ENCODE measurements at regions not wholly inside any gene's neighbourhood (a gene's known extent, or its start where the extent isn't known, plus 50 kb on each side); places are given as distances from the start of the nearest gene placed in this dataset.

GRCh38 chr20:53801609-53802370 is 208.2 kb upstream of the ZNF217 start:
- no peak overlapping the region for H3K27ac ChIP-seq
- no peak overlapping the region for H3K4me2 ChIP-seq (ENCODE audit: unreplicated experiment)
- DNase-seq: no peak
- TF ChIP-seq EZH2 (IDR thresholded peaks at IDR 0.05; ENCODE audit: insufficient read depth, poor library complexity, severe bottlenecking): no peak
- TF ChIP-seq EZH2phosphoT487 (IDR thresholded peaks at IDR 0.05; ENCODE audit: insufficient read depth, low read depth): no peak
- H3K9me3 ChIP-seq (ENCODE audit: low read depth): no peaks in the 10 kb centered on the region
- H3K27me3 ChIP-seq (replicated peaks; ENCODE audit: insufficient read depth): no peaks in the 10 kb centered on the region
- H3F3A ChIP-seq (ENCODE audit: insufficient read depth): peaks cover 10% of the 10 kb centered on the region
- H3K4me3 ChIP-seq: no peak overlapping the region
- WGBS, 2 experiments (ENCODE audit: low coverage in 1 of 2, low lambda C conversion rate in 2 of 2, missing lambda C conversion rate in 2 of 2): 87 to 88% methylated on average over 16 to 17 of the region's 17 CpGs
- no peaks in the 10 kb centered on the region for H3K79me2 ChIP-seq (ENCODE audit: insufficient read depth)
- no peaks in the 10 kb centered on the region for H3K9me2 ChIP-seq (ENCODE audit: insufficient read depth)
- H3K9ac ChIP-seq: no peak overlapping the region
- no peaks in the 10 kb centered on the region for H4K20me1 ChIP-seq (ENCODE audit: insufficient read depth)
- no peak overlapping the region for H2AFZ ChIP-seq
- in situ Hi-C loops (cut with MboI): no loop called here
- peaks cover 16% of the 10 kb centered on the region for H3K4me1 ChIP-seq (ENCODE audit: insufficient read depth)
- H3K36me3 ChIP-seq (ENCODE audit: low read depth): no peaks in the 10 kb centered on the region

- Histone ChIP-seq H3K36me3 (ENCODE audit: low read depth) (no peaks in the 10 kb centered on the region), H3K27ac (no peak overlapping the region), H3K79me2 (ENCODE audit: insufficient read depth) (no peaks in the 10 kb centered on the region), H2AFZ (no peak overlapping the region), H3K4me3 (no peak overlapping the region), H3K9me2 (ENCODE audit: insufficient read depth) (no peaks in the 10 kb centered on the region), H4K20me1 (ENCODE audit: insufficient read depth) (no peaks in the 10 kb centered on the region), H3K4me1 (ENCODE audit: insufficient read depth) (peaks cover 14% of the 10 kb centered on the region), H3K4me2 (ENCODE audit: unreplicated experiment) (no peak overlapping the region), H3K27me3 (replicated peaks; ENCODE audit: insufficient read depth) (no peaks in the 10 kb centered on the region), H3K9me3 (ENCODE audit: low read depth) (no peaks in the 10 kb centered on the region), H3F3A (ENCODE audit: insufficient read depth) (peaks cover 10% of the 10 kb centered on the region), H3K9ac (no peak overlapping the region)
- TF ChIP-seq EZH2 (IDR thresholded peaks at IDR 0.05; ENCODE audit: insufficient read depth, poor library complexity, severe bottlenecking): no peak
- TF ChIP-seq EZH2phosphoT487 (IDR thresholded peaks at IDR 0.05; ENCODE audit: insufficient read depth, low read depth): no peak
- in situ Hi-C loops (cut with MboI): no loop called here
- DNase-seq: no peak
- WGBS, 2 experiments (ENCODE audit: low coverage in 1 of 2, low lambda C conversion rate in 2 of 2, missing lambda C conversion rate in 2 of 2): 92 to 94% methylated on average over 13 of the region's 13 CpGs
Measured at GRCh38 chr20:53800883-53801604, 207.4 kb upstream of the ZNF217 start.

GRCh38 chr20:53800418-53800817 is 206.8 kb upstream of the ZNF217 start:
- WGBS, 2 experiments (ENCODE audit: low coverage in 1 of 2, low lambda C conversion rate in 2 of 2, missing lambda C conversion rate in 2 of 2): 100% methylated on average over 1 of the region's 1 CpG
- Histone ChIP-seq H3K27ac (no peak overlapping the region), H4K20me1 (ENCODE audit: insufficient read depth) (no peaks in the 10 kb centered on the region), H3K79me2 (ENCODE audit: insufficient read depth) (no peaks in the 10 kb centered on the region), H3K36me3 (ENCODE audit: low read depth) (no peaks in the 10 kb centered on the region), H3K4me1 (ENCODE audit: insufficient read depth) (peaks cover 8% of the 10 kb centered on the region), H3K27me3 (replicated peaks; ENCODE audit: insufficient read depth) (no peaks in the 10 kb centered on the region), H3F3A (ENCODE audit: insufficient read depth) (peaks cover 8% of the 10 kb centered on the region), H3K4me3 (no peak overlapping the region), H3K4me2 (ENCODE audit: unreplicated experiment) (no peak overlapping the region), H2AFZ (no peak overlapping the region), H3K9me3 (ENCODE audit: low read depth) (no peaks in the 10 kb centered on the region), H3K9me2 (ENCODE audit: insufficient read depth) (no peaks in the 10 kb centered on the region), H3K9ac (no peak overlapping the region)
- TF ChIP-seq EZH2 (IDR thresholded peaks at IDR 0.05; ENCODE audit: insufficient read depth, poor library complexity, severe bottlenecking): no peak
- no peak for TF ChIP-seq EZH2phosphoT487 (IDR thresholded peaks at IDR 0.05; ENCODE audit: insufficient read depth, low read depth)
- no peak for DNase-seq
- in situ Hi-C loops (cut with MboI): no loop called here

- Histone ChIP-seq H3K9ac (no peak overlapping the region), H3K27ac (no peak overlapping the region), H3K4me2 (ENCODE audit: unreplicated experiment) (no peak overlapping the region), H3K4me3 (no peak overlapping the region), H3F3A (ENCODE audit: insufficient read depth) (no peaks in the 10 kb centered on the region), H4K20me1 (ENCODE audit: insufficient read depth) (no peaks in the 10 kb centered on the region), H3K9me2 (ENCODE audit: insufficient read depth) (no peaks in the 10 kb centered on the region), H3K79me2 (ENCODE audit: insufficient read depth) (no peaks in the 10 kb centered on the region), H3K9me3 (ENCODE audit: low read depth) (no peaks in the 10 kb centered on the region), H3K27me3 (replicated peaks; ENCODE audit: insufficient read depth) (no peaks in the 10 kb centered on the region), H2AFZ (no peak overlapping the region), H3K36me3 (ENCODE audit: low read depth) (no peaks in the 10 kb centered on the region), H3K4me1 (ENCODE audit: insufficient read depth) (no peaks in the 10 kb centered on the region; the same call in 1 of the 2 replicates)
- TF ChIP-seq EZH2 (IDR thresholded peaks at IDR 0.05; ENCODE audit: insufficient read depth, poor library complexity, severe bottlenecking) (no peak), EZH2phosphoT487 (IDR thresholded peaks at IDR 0.05; ENCODE audit: insufficient read depth, low read depth) (no peak)
- no peak for DNase-seq
- in situ Hi-C loops (cut with MboI): no loop called here
- WGBS, 2 experiments (ENCODE audit: low coverage in 1 of 2, low lambda C conversion rate in 2 of 2, missing lambda C conversion rate in 2 of 2): 60 to 62% methylated on average over 4 of the region's 4 CpGs
Measured at GRCh38 chr20:53797085-53797484, 203.4 kb upstream of the ZNF217 start.
